ENCODE measurements at regions not wholly inside any gene's neighbourhood (a gene's known extent, or its start where the extent isn't known, plus 50 kb on each side); places are given as distances from the start of the nearest gene placed in this dataset.

DNA sequence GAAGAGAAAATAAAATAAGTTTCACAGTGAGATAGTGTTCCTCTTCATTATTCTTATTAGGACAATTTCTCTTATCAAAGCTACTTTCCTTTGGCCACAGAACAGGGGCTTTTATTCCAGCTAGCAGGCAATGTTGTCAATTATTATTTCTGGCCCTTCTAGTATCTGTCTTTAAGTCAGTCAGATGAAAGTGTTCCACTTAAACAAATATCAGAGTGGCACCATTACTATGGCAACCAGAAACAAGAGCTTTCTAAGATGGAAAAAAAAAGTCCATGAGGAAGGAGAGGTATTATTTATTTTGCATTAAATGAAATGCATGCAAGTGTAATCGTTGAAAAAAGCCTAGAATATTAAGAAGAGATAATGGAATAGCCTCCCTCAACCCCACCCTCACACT is 426.4 kb downstream of the TUSC7 start:
- no peaks in the 10 kb centered on the region for H3K36me3 Mint-ChIP-seq (ENCODE audit: low read depth)
- TF ChIP-seq, protein P1, sequence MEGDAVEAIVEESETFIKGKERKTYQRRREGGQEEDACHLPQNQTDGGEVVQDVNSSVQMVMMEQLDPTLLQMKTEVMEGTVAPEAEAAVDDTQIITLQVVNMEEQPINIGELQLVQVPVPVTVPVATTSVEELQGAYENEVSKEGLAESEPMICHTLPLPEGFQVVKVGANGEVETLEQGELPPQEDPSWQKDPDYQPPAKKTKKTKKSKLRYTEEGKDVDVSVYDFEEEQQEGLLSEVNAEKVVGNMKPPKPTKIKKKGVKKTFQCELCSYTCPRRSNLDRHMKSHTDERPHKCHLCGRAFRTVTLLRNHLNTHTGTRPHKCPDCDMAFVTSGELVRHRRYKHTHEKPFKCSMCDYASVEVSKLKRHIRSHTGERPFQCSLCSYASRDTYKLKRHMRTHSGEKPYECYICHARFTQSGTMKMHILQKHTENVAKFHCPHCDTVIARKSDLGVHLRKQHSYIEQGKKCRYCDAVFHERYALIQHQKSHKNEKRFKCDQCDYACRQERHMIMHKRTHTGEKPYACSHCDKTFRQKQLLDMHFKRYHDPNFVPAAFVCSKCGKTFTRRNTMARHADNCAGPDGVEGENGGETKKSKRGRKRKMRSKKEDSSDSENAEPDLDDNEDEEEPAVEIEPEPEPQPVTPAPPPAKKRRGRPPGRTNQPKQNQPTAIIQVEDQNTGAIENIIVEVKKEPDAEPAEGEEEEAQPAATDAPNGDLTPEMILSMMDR (IDR thresholded peaks at IDR 0.05), result no peak
- H3K4me1 Mint-ChIP-seq (ENCODE audit: low read depth), result no peaks in the 10 kb centered on the region
- H3K27ac Mint-ChIP-seq, result no peak overlapping the region
- DNase-seq, result no peak
- no peak overlapping the region for H3K4me3 Mint-ChIP-seq
- peaks cover 30% of the 10 kb centered on the region for H3K9me3 Mint-ChIP-seq
- no peaks in the 10 kb centered on the region for H3K27me3 Mint-ChIP-seq (ENCODE audit: insufficient read depth)

DNA sequence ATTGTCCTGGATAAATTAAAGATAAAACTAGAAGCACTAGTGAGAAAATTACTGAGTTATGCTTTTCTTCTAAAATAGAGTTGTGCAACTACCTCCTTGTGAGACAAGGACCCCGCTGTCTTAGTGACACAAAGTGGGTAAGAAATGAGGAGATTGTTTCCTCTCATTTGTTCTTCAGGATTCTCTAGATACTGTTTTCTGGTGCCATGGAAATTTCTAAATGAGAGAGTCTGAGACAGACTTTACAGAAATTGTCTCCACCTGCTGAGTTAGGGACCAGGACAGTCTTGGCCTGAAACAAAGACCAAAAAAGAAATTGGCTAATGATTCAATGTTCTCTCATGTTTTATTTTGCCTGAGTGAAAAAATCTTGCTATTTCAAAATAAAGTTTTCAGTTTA is 427.5 kb downstream of the TUSC7 start:
- Mint-ChIP-seq H3K27ac (no peak overlapping the region), H3K36me3 (ENCODE audit: low read depth) (no peaks in the 10 kb centered on the region; the same call in 1 of the 2 replicates), H3K9me3 (peaks cover 30% of the 10 kb centered on the region), H3K4me1 (ENCODE audit: low read depth) (no peaks in the 10 kb centered on the region), H3K27me3 (ENCODE audit: insufficient read depth) (no peaks in the 10 kb centered on the region), H3K4me3 (no peak overlapping the region)
- TF ChIP-seq, protein P1 (IDR thresholded peaks at IDR 0.05), result no peak
- DNase-seq, result no peak

DNA sequence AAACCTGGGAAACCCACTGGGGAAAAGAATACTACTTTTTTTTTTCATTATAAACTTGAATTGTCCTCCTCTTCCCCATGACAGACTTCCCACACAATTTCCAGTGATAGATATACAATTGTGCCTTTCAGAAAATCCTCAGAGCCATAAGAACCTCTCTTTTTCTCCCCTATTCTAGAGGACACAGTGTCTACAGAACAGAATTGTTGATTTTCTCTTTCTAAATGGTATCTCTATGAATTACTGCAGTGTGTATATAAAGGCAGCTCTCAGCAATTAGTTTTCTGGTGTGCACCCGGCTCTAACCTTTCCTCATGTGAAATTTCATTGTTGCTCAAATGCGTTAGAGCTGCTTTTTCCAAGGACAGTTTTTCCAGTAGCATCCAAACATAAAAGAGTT is 430.1 kb downstream of the TUSC7 start:
- Mint-ChIP-seq H3K27ac (no peak overlapping the region), H3K36me3 (ENCODE audit: low read depth) (no peaks in the 10 kb centered on the region; the same call in 1 of the 2 replicates), H3K4me1 (ENCODE audit: low read depth) (no peaks in the 10 kb centered on the region), H3K4me3 (no peak overlapping the region), H3K9me3 (peaks cover 36% of the 10 kb centered on the region), H3K27me3 (ENCODE audit: insufficient read depth) (no peaks in the 10 kb centered on the region; the same call in 1 of the 2 replicates)
- TF ChIP-seq, protein P1 (IDR thresholded peaks at IDR 0.05), result no peak
- no peak for DNase-seq

DNA sequence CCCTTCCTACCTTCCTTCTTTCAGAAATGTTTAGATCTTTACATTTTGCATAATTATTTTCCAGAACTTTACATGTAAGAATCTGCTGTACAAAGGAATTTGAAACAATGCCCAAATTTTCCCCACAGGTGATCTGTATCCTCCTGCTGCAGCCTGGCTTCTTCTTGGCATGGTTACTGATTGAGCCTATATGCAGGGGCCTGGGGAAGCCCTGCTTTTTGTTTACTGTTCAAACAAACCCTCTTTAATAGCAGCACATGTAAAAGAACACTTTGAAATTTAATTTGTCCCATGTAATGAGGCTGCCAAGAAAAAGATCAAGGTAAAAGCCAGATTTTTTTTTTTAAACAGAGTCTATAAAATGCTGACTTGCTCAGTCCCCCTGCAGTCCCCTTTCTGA is 432.2 kb downstream of the TUSC7 start:
- Mint-ChIP-seq H3K4me3 (no peak overlapping the region), H3K9me3 (peaks cover 33% of the 10 kb centered on the region), H3K4me1 (ENCODE audit: low read depth) (no peaks in the 10 kb centered on the region), H3K36me3 (ENCODE audit: low read depth) (no peaks in the 10 kb centered on the region; the same call in 1 of the 2 replicates), H3K27me3 (ENCODE audit: insufficient read depth) (no peaks in the 10 kb centered on the region; the same call in 1 of the 2 replicates), H3K27ac (no peak overlapping the region)
- TF ChIP-seq, protein P1 (IDR thresholded peaks at IDR 0.05), result no peak
- no peak for DNase-seq

DNA sequence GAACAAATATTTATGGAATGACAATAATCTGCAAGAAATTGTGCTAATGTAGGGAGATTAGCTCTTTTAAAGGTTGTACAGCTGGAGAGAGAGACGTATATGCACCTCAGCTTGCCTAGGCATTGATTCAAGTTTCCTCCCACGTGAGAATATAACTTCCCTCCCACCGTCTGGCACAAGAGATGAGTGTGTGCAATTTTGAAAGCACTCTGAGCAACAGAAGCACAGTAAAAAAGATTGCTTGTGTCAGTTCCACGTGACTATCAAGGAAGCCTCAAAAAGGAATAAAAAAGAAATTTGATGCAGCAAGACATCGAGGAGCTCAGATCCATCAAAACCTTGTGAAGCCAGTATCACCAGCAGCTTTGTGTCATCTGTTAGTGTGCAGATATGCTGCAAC is 435.3 kb downstream of the TUSC7 start:
- Mint-ChIP-seq H3K4me1 (ENCODE audit: low read depth) (no peaks in the 10 kb centered on the region), H3K4me3 (no peak overlapping the region), H3K27me3 (ENCODE audit: insufficient read depth) (no peaks in the 10 kb centered on the region; the same call in 1 of the 2 replicates), H3K36me3 (ENCODE audit: low read depth) (no peaks in the 10 kb centered on the region; the same call in 1 of the 2 replicates), H3K9me3 (peaks cover 19% of the 10 kb centered on the region), H3K27ac (no peak overlapping the region)
- TF ChIP-seq, protein P1 (IDR thresholded peaks at IDR 0.05), result no peak
- no peak for DNase-seq

DNA sequence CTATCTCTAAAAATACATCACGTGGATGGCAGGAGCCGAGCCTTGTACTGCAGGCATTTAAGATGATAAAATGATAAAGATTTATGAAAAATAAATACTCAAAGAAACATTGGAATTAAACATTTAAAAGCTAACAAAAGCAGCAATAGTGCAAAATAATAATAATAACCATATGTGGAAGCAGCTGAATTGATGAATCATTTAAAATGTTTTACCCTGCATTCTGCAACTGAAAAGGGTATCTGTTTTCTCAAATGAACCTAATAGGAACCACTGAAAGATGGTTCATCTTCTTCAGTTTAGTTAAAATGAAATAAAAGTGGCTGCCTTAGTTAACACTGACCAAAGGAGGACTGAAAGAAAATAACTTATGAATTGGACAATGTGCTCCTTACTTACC is 436.1 kb downstream of the TUSC7 start:
- DNase-seq, result no peak
- peaks cover 23% of the 10 kb centered on the region for H3K9me3 Mint-ChIP-seq
- H3K36me3 Mint-ChIP-seq (ENCODE audit: low read depth), result no peaks in the 10 kb centered on the region; the same call in 1 of the 2 replicates
- TF ChIP-seq, protein P1 (IDR thresholded peaks at IDR 0.05), result no peak
- H3K4me3 Mint-ChIP-seq, result no peak overlapping the region
- no peaks in the 10 kb centered on the region for H3K4me1 Mint-ChIP-seq (ENCODE audit: low read depth)
- H3K27ac Mint-ChIP-seq, result no peak overlapping the region
- H3K27me3 Mint-ChIP-seq (ENCODE audit: insufficient read depth), result no peaks in the 10 kb centered on the region; the same call in 1 of the 2 replicates
